ENCODE measurements at regions not wholly inside any gene's neighbourhood (a gene's known extent, or its start where the extent isn't known, plus 50 kb on each side); places are given as distances from the start of the nearest gene placed in this dataset.

DNA sequence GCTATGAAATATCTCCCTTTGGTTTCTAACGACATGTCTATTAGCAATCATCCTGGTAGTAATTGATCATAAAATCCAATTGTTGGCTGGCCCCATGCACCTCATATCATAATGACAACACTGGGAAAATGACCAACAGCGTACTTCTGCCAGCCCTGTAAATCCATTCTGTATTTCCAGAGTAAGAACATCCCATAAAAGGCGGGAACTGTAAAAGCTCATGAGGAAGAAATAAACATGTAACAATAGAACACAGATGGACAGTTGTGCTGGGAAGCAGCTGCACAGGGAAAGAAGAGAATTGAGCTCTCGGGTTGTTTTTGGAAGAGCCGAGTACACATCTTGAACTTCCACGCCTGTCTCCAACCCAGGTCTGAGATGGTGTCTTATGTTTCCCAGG is 218.7 kb downstream of the CMPK2 start:
- Histone ChIP-seq H3K79me2 (ENCODE audit: insufficient read depth, low read length) (no peaks in the 10 kb centered on the region), H2BK120ac (ENCODE audit: low read depth, low read length, poor library complexity, severe bottlenecking) (no peak overlapping the region), H4K8ac (replicated peaks; ENCODE audit: insufficient read length, low read depth, low read length) (no peak overlapping the region), H3K18ac (ENCODE audit: insufficient read length, low read depth, low read length) (no peak overlapping the region), H3K79me1 (ENCODE audit: insufficient read depth, low read depth, low read length, poor library complexity, severe bottlenecking) (no peaks in the 10 kb centered on the region), H3K4ac (ENCODE audit: low read depth, low read length) (no peak overlapping the region), H2BK20ac (ENCODE audit: low read depth, low read length, poor library complexity, severe bottlenecking) (no peak overlapping the region), H2BK5ac (ENCODE audit: insufficient read length, low read length) (no peak overlapping the region), H4K20me1 (ENCODE audit: control insufficient read depth, insufficient read depth, insufficient read length) (no peaks in the 10 kb centered on the region), H3T11ph (ENCODE audit: low read length) (no peak overlapping the region), H2AK5ac (ENCODE audit: insufficient read length, low read length) (no peak overlapping the region), H3K27ac (ENCODE audit: insufficient read length, low read depth, low read length) (no peak overlapping the region), H2BK12ac (ENCODE audit: insufficient read length, low read depth, low read length) (no peak overlapping the region), H3K27me3 (ENCODE audit: insufficient read depth, low read length) (no peaks in the 10 kb centered on the region), H3K23ac (ENCODE audit: insufficient read length, low read depth, low read length) (no peak overlapping the region), H3K23me2 (ENCODE audit: insufficient read length, low read depth, low read length, poor library complexity, severe bottlenecking) (no peaks in the 10 kb centered on the region), H3K56ac (ENCODE audit: insufficient read length, low read depth, low read length) (no peak overlapping the region), H3K4me2 (ENCODE audit: insufficient read depth, insufficient read length, low read length) (no peak overlapping the region), H3K4me1 (ENCODE audit: insufficient read depth, low read length) (no peaks in the 10 kb centered on the region), H3K9me3 (ENCODE audit: control insufficient read depth, low read depth, low read length) (no peaks in the 10 kb centered on the region), H2BK15ac (ENCODE audit: low read depth, low read length) (no peak overlapping the region), H3K9ac (ENCODE audit: extremely low read depth, insufficient read length, low read length) (no peak overlapping the region), H3K14ac (ENCODE audit: insufficient read depth, low read length) (no peak overlapping the region), H4K91ac (ENCODE audit: insufficient read length, low read depth, low read length) (no peak overlapping the region), H2AFZ (ENCODE audit: low read length) (no peak overlapping the region), H4K5ac (ENCODE audit: insufficient read length, low read depth, low read length) (no peak overlapping the region)
- no CpG with 5 or more reads among the region's 6 CpGs for whole genome bisulfite sequencing (ENCODE audit: extremely low coverage, insufficient read length, low lambda C conversion rate)
- peaks cover 2 to 6% of the 10 kb centered on the region in 2 experiments for H3K4me1 Mint-ChIP-seq
- no peaks in the 10 kb centered on the region; a peak in 1 of 5 replicates for H3K9me3 Mint-ChIP-seq
- H3K27ac Mint-ChIP-seq: no peak overlapping the region
- no peaks in the 10 kb centered on the region; a peak in 3 of 7 replicates for H3K36me3 Mint-ChIP-seq (ENCODE audit: insufficient read depth in 1 of 3, low read depth in 3 of 3)
- TF ChIP-seq, protein P1, sequence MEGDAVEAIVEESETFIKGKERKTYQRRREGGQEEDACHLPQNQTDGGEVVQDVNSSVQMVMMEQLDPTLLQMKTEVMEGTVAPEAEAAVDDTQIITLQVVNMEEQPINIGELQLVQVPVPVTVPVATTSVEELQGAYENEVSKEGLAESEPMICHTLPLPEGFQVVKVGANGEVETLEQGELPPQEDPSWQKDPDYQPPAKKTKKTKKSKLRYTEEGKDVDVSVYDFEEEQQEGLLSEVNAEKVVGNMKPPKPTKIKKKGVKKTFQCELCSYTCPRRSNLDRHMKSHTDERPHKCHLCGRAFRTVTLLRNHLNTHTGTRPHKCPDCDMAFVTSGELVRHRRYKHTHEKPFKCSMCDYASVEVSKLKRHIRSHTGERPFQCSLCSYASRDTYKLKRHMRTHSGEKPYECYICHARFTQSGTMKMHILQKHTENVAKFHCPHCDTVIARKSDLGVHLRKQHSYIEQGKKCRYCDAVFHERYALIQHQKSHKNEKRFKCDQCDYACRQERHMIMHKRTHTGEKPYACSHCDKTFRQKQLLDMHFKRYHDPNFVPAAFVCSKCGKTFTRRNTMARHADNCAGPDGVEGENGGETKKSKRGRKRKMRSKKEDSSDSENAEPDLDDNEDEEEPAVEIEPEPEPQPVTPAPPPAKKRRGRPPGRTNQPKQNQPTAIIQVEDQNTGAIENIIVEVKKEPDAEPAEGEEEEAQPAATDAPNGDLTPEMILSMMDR (conservative IDR thresholded peaks at IDR 0.05): no peak
- no peak overlapping the region for H3K4me3 Mint-ChIP-seq
- no peak for DNase-seq
- H3K27me3 Mint-ChIP-seq (ENCODE audit: low read depth): no peaks in the 10 kb centered on the region; the same call in 1 of the 2 replicates

Data from H9 (cell line).